ENCODE measurements at regions not wholly inside any gene's neighbourhood (a gene's known extent, or its start where the extent isn't known, plus 50 kb on each side); places are given as distances from the start of the nearest gene placed in this dataset.

DNA sequence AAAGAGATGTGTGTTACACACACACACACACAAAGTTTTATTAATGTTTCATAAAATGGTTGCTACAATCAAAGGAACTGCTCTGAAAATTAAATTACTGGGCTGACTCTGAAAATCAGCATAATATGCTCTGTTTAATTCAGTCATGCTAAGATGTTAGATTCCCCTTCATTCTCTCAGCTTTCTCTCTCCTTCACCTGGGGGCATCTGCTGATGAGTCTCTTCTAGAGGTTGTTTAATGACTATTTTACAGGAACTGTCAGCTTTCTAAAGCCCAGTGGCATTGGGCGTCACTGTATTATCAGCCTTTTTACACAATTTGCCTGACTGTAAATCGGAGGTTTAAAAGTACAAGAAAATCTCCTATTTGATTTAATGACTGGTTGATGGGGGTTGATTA, 559.7 kb upstream of the POU3F2 start:
- Histone ChIP-seq H3F3A (ENCODE audit: insufficient read depth) (no peaks in the 10 kb centered on the region), H3K4me1 (ENCODE audit: insufficient read depth) (no peaks in the 10 kb centered on the region), H3K9me3 (ENCODE audit: low read depth) (no peaks in the 10 kb centered on the region), H3K79me2 (ENCODE audit: insufficient read depth) (no peaks in the 10 kb centered on the region), H3K4me2 (ENCODE audit: unreplicated experiment) (no peak overlapping the region), H3K4me3 (no peak overlapping the region), H2AFZ (no peak overlapping the region), H4K20me1 (ENCODE audit: insufficient read depth) (no peaks in the 10 kb centered on the region), H3K36me3 (ENCODE audit: low read depth) (no peaks in the 10 kb centered on the region), H3K27me3 (replicated peaks; ENCODE audit: insufficient read depth) (no peaks in the 10 kb centered on the region), H3K9me2 (ENCODE audit: insufficient read depth) (no peaks in the 10 kb centered on the region), H3K9ac (no peak overlapping the region), H3K27ac (no peak overlapping the region)
- TF ChIP-seq EZH2 (IDR thresholded peaks at IDR 0.05; ENCODE audit: insufficient read depth, poor library complexity, severe bottlenecking) (no peak), EZH2phosphoT487 (IDR thresholded peaks at IDR 0.05; ENCODE audit: insufficient read depth, low read depth) (no peak)
- in situ Hi-C loops (cut with MboI), result no loop called here
- DNase-seq, result no peak
- 9 to 21% methylated on average over 2 of the region's 2 CpGs for WGBS, 2 experiments (ENCODE audit: low coverage in 1 of 2, low lambda C conversion rate in 2 of 2, missing lambda C conversion rate in 2 of 2)

DNA sequence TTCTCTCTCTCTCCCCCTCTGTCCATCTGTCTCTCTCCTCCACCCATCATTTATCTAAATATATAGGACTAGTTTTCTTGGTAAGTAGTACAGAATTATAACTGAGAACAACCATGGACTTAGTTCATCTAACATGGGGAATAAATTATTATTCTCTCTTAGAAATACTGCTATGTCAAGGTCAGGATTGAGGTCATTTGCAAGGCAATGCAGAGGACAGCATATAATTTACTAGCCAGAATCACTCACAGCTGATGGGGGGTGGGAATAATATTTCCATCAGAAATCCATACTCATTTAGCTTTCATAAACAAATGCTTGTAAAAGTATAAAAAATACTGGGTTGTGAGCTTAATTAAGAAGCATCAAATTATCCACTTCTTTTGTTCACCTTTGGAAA, 553.9 kb upstream of the POU3F2 start:
- TF ChIP-seq EZH2 (IDR thresholded peaks at IDR 0.05; ENCODE audit: insufficient read depth, poor library complexity, severe bottlenecking) (no peak), EZH2phosphoT487 (IDR thresholded peaks at IDR 0.05; ENCODE audit: insufficient read depth, low read depth) (no peak)
- Histone ChIP-seq H3K27ac (no peak overlapping the region), H3K27me3 (replicated peaks; ENCODE audit: insufficient read depth) (no peaks in the 10 kb centered on the region), H4K20me1 (ENCODE audit: insufficient read depth) (no peaks in the 10 kb centered on the region), H3K9me2 (ENCODE audit: insufficient read depth) (no peaks in the 10 kb centered on the region), H2AFZ (no peak overlapping the region), H3K79me2 (ENCODE audit: insufficient read depth) (no peaks in the 10 kb centered on the region), H3K9me3 (ENCODE audit: low read depth) (peaks cover 5% of the 10 kb centered on the region), H3K4me1 (ENCODE audit: insufficient read depth) (no peaks in the 10 kb centered on the region), H3F3A (ENCODE audit: insufficient read depth) (no peaks in the 10 kb centered on the region), H3K36me3 (ENCODE audit: low read depth) (no peaks in the 10 kb centered on the region), H3K9ac (no peak overlapping the region), H3K4me2 (ENCODE audit: unreplicated experiment) (no peak overlapping the region), H3K4me3 (no peak overlapping the region)
- no peak for DNase-seq
- in situ Hi-C loops (cut with MboI), result no loop called here

DNA sequence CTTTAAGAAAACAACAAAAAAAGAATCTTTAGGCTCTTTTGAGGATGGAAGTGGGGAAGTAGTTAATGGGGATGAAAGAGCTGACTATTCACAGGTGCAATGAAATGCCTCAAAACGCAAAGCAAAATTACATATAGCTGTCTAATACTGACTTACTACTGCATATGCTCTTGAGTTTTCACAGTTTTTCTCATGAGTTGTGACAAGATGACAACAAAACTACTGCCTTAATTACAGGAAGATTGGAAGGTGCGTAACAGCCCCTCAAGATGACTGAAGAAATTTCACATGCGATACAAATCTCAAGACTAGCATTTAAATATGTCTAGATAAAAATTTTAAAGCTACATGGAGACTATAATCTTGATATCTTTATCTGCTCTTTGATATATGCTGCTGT, 547.8 kb upstream of the POU3F2 start:
- Histone ChIP-seq H3F3A (ENCODE audit: insufficient read depth) (no peaks in the 10 kb centered on the region), H3K9ac (no peak overlapping the region), H3K4me2 (ENCODE audit: unreplicated experiment) (no peak overlapping the region), H4K20me1 (ENCODE audit: insufficient read depth) (no peaks in the 10 kb centered on the region), H3K4me1 (ENCODE audit: insufficient read depth) (no peaks in the 10 kb centered on the region), H3K9me3 (ENCODE audit: low read depth) (no peaks in the 10 kb centered on the region), H3K36me3 (ENCODE audit: low read depth) (no peaks in the 10 kb centered on the region), H3K4me3 (no peak overlapping the region), H3K27me3 (replicated peaks; ENCODE audit: insufficient read depth) (no peaks in the 10 kb centered on the region), H3K27ac (no peak overlapping the region), H3K79me2 (ENCODE audit: insufficient read depth) (no peaks in the 10 kb centered on the region), H2AFZ (no peak overlapping the region), H3K9me2 (ENCODE audit: insufficient read depth) (no peaks in the 10 kb centered on the region)
- TF ChIP-seq EZH2 (IDR thresholded peaks at IDR 0.05; ENCODE audit: insufficient read depth, poor library complexity, severe bottlenecking) (no peak), EZH2phosphoT487 (IDR thresholded peaks at IDR 0.05; ENCODE audit: insufficient read depth, low read depth) (no peak)
- 42 to 46% methylated on average over 3 of the region's 3 CpGs for WGBS, 2 experiments (ENCODE audit: low coverage in 1 of 2, low lambda C conversion rate in 2 of 2, missing lambda C conversion rate in 2 of 2)
- in situ Hi-C loops (cut with MboI), result no loop called here
- no peak for DNase-seq

DNA sequence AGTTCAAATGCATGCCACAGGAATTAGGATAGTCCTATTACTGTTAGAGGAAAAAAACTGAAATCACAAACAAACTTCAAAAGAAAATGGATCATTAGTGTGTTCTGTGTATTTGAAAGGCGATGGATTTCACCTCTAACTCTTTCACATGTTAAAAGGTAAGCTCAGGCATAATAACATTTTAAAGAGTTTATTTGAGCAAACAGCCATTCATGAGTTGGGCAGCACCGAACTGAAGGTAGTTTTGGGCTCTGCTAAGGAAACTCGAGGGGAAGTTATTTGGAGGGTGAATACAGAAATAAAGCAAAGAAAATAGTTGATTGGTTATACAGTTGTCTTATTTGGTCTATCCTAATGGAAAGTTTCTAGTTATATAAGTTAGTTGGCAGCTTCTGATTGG, 546.5 kb upstream of the POU3F2 start:
- H3K36me3 ChIP-seq (ENCODE audit: low read depth), result no peaks in the 10 kb centered on the region
- H3K4me3 ChIP-seq, result no peak overlapping the region
- WGBS, 2 experiments (ENCODE audit: low coverage in 1 of 2, low lambda C conversion rate in 2 of 2, missing lambda C conversion rate in 2 of 2), result 9 to 11% methylated on average over 3 of the region's 3 CpGs
- no peaks in the 10 kb centered on the region for H3K9me3 ChIP-seq (ENCODE audit: low read depth)
- no peaks in the 10 kb centered on the region for H3K27me3 ChIP-seq (replicated peaks; ENCODE audit: insufficient read depth)
- no peak overlapping the region for H2AFZ ChIP-seq
- no peak overlapping the region for H3K27ac ChIP-seq
- H3F3A ChIP-seq (ENCODE audit: insufficient read depth), result no peaks in the 10 kb centered on the region
- in situ Hi-C loops (cut with MboI), result no loop called here
- H3K4me2 ChIP-seq (ENCODE audit: unreplicated experiment), result no peak overlapping the region
- no peaks in the 10 kb centered on the region for H3K9me2 ChIP-seq (ENCODE audit: insufficient read depth)
- H3K4me1 ChIP-seq (ENCODE audit: insufficient read depth), result no peaks in the 10 kb centered on the region
- no peak overlapping the region for H3K9ac ChIP-seq
- no peaks in the 10 kb centered on the region for H3K79me2 ChIP-seq (ENCODE audit: insufficient read depth)
- DNase-seq, result no peak
- no peak for TF ChIP-seq EZH2phosphoT487 (IDR thresholded peaks at IDR 0.05; ENCODE audit: insufficient read depth, low read depth)
- no peak for TF ChIP-seq EZH2 (IDR thresholded peaks at IDR 0.05; ENCODE audit: insufficient read depth, poor library complexity, severe bottlenecking)
- H4K20me1 ChIP-seq (ENCODE audit: insufficient read depth), result no peaks in the 10 kb centered on the region

DNA sequence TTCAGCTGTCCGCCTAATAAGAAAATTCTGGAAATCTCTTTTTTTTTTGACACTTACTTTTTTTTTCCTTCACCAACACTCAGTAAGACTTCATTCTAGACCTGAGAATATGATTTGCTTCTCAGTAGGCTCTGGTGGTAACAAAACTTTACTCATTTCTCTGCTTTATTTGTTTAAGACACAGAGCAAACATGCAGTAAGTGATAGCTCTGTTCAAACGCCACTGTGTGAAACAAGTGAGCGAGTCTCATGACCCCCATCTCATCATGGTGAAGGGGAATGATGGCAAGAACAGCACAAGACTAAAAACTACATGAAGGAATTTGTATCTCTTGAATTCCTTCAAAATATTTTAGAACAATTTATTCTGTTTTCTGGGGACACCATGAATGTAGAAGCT, 541.6 kb upstream of the POU3F2 start:
- no peak for DNase-seq
- no peaks in the 10 kb centered on the region for H3K27me3 ChIP-seq (replicated peaks; ENCODE audit: insufficient read depth)
- no peaks in the 10 kb centered on the region for H3K9me2 ChIP-seq (ENCODE audit: insufficient read depth)
- 19 to 34% methylated on average over 3 of the region's 3 CpGs for WGBS, 2 experiments (ENCODE audit: low coverage in 1 of 2, low lambda C conversion rate in 2 of 2, missing lambda C conversion rate in 2 of 2)
- no peaks in the 10 kb centered on the region for H4K20me1 ChIP-seq (ENCODE audit: insufficient read depth)
- no peaks in the 10 kb centered on the region for H3K79me2 ChIP-seq (ENCODE audit: insufficient read depth)
- no peak for TF ChIP-seq EZH2phosphoT487 (IDR thresholded peaks at IDR 0.05; ENCODE audit: insufficient read depth, low read depth)
- TF ChIP-seq EZH2 (IDR thresholded peaks at IDR 0.05; ENCODE audit: insufficient read depth, poor library complexity, severe bottlenecking), result no peak
- H3K9ac ChIP-seq, result no peak overlapping the region
- no peak overlapping the region for H3K4me3 ChIP-seq
- H3F3A ChIP-seq (ENCODE audit: insufficient read depth), result no peaks in the 10 kb centered on the region
- H3K27ac ChIP-seq, result no peak overlapping the region
- no peak overlapping the region for H3K4me2 ChIP-seq (ENCODE audit: unreplicated experiment)
- no peaks in the 10 kb centered on the region for H3K9me3 ChIP-seq (ENCODE audit: low read depth)
- H3K4me1 ChIP-seq (ENCODE audit: insufficient read depth), result no peaks in the 10 kb centered on the region
- in situ Hi-C loops (cut with MboI), result no loop called here
- no peaks in the 10 kb centered on the region for H3K36me3 ChIP-seq (ENCODE audit: low read depth)
- H2AFZ ChIP-seq, result no peak overlapping the region

Data from GM23248 (cell line).